HEK293T (cell line): ENCODE measurements at regions not wholly inside any gene's neighbourhood (a gene's known extent, or its start where the extent isn't known, plus 50 kb on each side); places are given as distances from the start of the nearest gene placed in this dataset.

Experiments used
- CTCF ChIA-PET: fragments of 350-600 bp; formaldehyde crosslinking; extraction: SDS; loops from one replicate; lab custom pipeline; 2021; ENCODE audit warnings: antibody characterized with exemption, inconsistent platforms; lab: Yijun Ruan, JAX
- POLR2A ChIA-PET: fragments of 350-600 bp; formaldehyde crosslinking; extraction: SDS; loops from one replicate; lab custom pipeline; 2020; ENCODE audit warnings: antibody characterized with exemption, inconsistent platforms; lab: Yijun Ruan, JAX
- DNase-seq: peaks from one replicate; pipeline ENCODE4 v3.0.0; 2012; ENCODE audit warnings: mixed read lengths; ENCODE audit errors: extremely low spot score
- ARNT ChIP-seq: fragments of 450-650 bp; IDR thresholded peaks from 2 replicates; pipeline ENCODE4 v1.6.1; 2017; ENCODE audit warnings: mild to moderate bottlenecking
- BHLHE40 ChIP-seq: fragments of 450-650 bp; IDR thresholded peaks from 2 replicates; pipeline ENCODE4 v1.6.1; 2016; ENCODE audit warnings: mild to moderate bottlenecking, moderate library complexity, borderline replicate concordance
- CTBP1 ChIP-seq: fragments of 450-650 bp; IDR thresholded peaks from 2 replicates; pipeline ENCODE4 v1.6.1; 2016; ENCODE audit warnings: borderline replicate concordance
- ELF4 ChIP-seq: fragments of 450-650 bp; IDR thresholded peaks from 2 replicates; pipeline ENCODE4 v1.6.1; 2017; ENCODE audit warnings: antibody characterized with exemption
- FOXA1 ChIP-seq: fragments of 450-650 bp; IDR thresholded peaks from 2 replicates; pipeline ENCODE4 v1.6.1; 2016; ENCODE audit warnings: mild to moderate bottlenecking
- FOXK2 ChIP-seq: fragments of 450-650 bp; IDR thresholded peaks from 2 replicates; pipeline ENCODE4 v1.6.1; 2016; ENCODE audit warnings: mild to moderate bottlenecking
- FOXM1 ChIP-seq: fragments of 450-650 bp; IDR thresholded peaks from 2 replicates; pipeline ENCODE4 v1.6.1; 2017; ENCODE audit warnings: mild to moderate bottlenecking, borderline replicate concordance
- HDGF ChIP-seq: fragments of 450-650 bp; IDR thresholded peaks from 2 replicates; pipeline ENCODE4 v1.6.1; 2017; ENCODE audit warnings: antibody characterized with exemption, borderline replicate concordance
- L3MBTL2 ChIP-seq: fragments of 450-650 bp; conservative IDR thresholded peaks from 2 replicates; pipeline ENCODE4 v1.6.1; 2016; ENCODE audit warnings: mild to moderate bottlenecking
- LEF1 ChIP-seq: fragments of 450-650 bp; IDR thresholded peaks from 2 replicates; pipeline ENCODE4 v1.6.1; 2017; ENCODE audit warnings: mild to moderate bottlenecking, borderline replicate concordance
- NFRKB ChIP-seq: fragments of 450-650 bp; IDR thresholded peaks from 2 replicates; pipeline ENCODE4 v1.6.1; 2016; ENCODE audit warnings: mild to moderate bottlenecking, moderate library complexity
- SP1 ChIP-seq: fragments of 450-650 bp; IDR thresholded peaks from 2 replicates; pipeline ENCODE4 v1.6.1; 2017
- SUZ12 ChIP-seq: fragments of 450-650 bp; IDR thresholded peaks from 2 replicates; pipeline ENCODE4 v1.6.1; 2016; ENCODE audit warnings: mild to moderate bottlenecking
- TARDBP ChIP-seq: fragments of 450-650 bp; IDR thresholded peaks from 2 replicates; pipeline ENCODE4 v1.6.1; 2016
- ZNF384 ChIP-seq: fragments of 450-650 bp; IDR thresholded peaks from 2 replicates; pipeline ENCODE4 v1.6.1; 2016
- TF ChIP-seq, protein P1 (sequence below): fragments of 450-650 bp; IDR thresholded peaks from 2 replicates; pipeline ENCODE4 v1.6.1; 2016

DNA sequence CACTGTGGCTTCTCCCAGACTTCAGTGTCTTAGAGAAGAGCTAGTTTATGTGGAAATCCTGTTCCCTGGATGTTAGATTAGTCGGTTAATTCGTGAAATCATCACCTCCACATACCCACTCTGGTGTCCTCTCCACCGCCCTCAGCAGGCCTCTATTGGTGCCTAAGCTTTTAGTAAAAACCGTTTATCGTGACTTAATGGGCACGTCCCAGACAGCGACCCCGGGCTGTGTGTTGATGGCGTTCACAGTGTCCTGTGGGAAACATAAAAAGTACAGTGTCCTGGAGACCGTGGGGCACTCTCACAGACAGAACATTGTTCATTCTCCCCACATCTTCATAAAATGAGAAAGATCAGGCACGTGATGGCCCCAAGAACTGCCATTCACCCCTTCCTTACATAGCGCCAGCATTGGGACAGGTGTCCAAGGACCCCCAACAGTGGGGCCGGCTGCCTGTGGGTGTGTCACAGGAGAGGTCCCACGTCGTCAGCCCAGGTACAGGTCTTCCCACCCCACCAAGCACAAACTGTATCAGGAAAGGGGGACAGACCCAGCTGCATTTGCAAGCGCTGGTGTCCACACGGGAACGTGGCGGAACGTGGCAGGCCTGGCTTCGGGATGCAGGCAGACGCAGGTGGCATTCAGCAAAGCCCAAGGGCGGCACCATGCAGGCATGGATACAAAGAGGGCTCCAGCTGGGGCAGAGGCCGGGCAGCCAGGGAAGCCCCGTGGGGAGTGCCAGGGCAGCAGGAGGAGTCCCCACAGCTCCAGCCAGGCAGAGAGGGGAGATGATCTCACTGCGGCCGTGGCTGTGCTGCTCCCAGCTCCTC is 237.7 kb downstream of the DLL1 start:
- TF ChIP-seq ZNF384 (no peak), CTBP1 (no peak), NFRKB (no peak), FOXA1 (no peak), BHLHE40 (no peak), FOXK2 (no peak)
- ChIA-PET POLR2A (no interaction called here), CTCF (no interaction called here)
- no peak for DNase-seq

DNA sequence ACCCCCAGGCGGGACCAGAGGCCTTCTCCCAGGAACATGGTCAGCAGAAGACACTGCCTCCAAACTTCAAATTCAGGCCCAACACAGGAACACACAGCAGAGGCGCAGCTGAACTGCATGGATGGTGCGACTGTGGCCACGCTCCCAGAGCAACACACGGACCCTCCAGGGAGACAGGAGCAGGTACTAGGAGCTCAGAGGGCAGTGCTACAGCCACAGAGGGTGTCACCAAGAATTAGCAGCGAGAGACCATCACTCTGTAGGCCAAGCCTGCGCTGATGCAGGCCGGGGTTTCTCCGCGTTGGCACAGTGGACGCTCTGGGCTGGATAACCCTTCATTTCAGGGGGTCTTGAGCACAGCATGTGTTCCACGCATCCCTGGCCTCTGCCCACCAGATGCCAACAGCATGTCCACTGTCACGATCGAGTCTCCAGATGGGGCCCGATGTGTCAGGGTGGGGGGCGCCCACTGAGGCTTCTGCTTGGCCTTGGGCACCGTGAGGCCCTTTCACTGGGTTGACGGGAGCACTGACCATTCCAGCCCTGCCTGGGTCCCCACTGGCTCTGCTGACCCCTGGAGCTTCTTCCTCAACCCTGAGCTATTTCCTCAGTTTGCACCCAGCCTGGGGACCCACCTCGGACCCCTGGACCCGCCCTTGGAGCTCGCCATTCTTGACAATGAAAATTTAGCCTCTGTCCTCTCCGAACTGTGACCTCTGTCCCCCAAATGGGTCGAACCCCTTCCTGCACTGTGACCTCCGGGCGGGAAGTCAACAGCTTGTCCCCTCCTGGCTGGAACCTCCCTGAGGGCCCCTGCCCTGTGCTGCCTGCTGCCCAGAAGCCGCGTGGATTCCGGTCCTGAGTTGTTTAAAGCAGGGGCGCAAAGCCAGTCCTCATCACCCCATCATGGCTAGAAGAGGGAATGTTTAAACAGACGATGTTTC is 239.4 kb downstream of the DLL1 start:
- no peak for TF ChIP-seq SP1
- TF ChIP-seq SUZ12, result no peak
- TF ChIP-seq L3MBTL2, result no peak
- no peak for TF ChIP-seq CTBP1
- TF ChIP-seq HDGF, result no peak
- TF ChIP-seq ELF4, result no peak
- no peak for TF ChIP-seq BHLHE40
- TF ChIP-seq FOXK2, result no peak
- TF ChIP-seq ZNF384, result no peak
- no peak for TF ChIP-seq FOXA1
- TF ChIP-seq FOXM1, result no peak
- TF ChIP-seq, protein P1, sequence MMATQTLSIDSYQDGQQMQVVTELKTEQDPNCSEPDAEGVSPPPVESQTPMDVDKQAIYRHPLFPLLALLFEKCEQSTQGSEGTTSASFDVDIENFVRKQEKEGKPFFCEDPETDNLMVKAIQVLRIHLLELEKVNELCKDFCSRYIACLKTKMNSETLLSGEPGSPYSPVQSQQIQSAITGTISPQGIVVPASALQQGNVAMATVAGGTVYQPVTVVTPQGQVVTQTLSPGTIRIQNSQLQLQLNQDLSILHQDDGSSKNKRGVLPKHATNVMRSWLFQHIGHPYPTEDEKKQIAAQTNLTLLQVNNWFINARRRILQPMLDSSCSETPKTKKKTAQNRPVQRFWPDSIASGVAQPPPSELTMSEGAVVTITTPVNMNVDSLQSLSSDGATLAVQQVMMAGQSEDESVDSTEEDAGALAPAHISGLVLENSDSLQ, result no peak
- no peak for TF ChIP-seq LEF1
- POLR2A ChIA-PET, result no interaction called here
- CTCF ChIA-PET, result no interaction called here
- no peak for DNase-seq

- no peak for DNase-seq
- ChIA-PET CTCF (no interaction called here), POLR2A (no interaction called here)
- TF ChIP-seq BHLHE40, result no peak
- TF ChIP-seq, protein P1, result no peak
- TF ChIP-seq ARNT, result no peak
- no peak for TF ChIP-seq NFRKB
- TF ChIP-seq SUZ12, result no peak
- TF ChIP-seq LEF1, result no peak
- TF ChIP-seq ELF4, result no peak
- TF ChIP-seq TARDBP, result no peak
- TF ChIP-seq FOXA1, result no peak
- TF ChIP-seq SP1, result no peak
These were observed 240.3 kb downstream of the DLL1 start for GRCh38 chr6:170050591-170051041.

GRCh38 chr6:170049641-170050561 is 241.0 kb downstream of the DLL1 start:
- POLR2A ChIA-PET, result no interaction called here
- TF ChIP-seq, protein P1, result no peak
- CTCF ChIA-PET, result no interaction called here
- no peak for DNase-seq

DNA sequence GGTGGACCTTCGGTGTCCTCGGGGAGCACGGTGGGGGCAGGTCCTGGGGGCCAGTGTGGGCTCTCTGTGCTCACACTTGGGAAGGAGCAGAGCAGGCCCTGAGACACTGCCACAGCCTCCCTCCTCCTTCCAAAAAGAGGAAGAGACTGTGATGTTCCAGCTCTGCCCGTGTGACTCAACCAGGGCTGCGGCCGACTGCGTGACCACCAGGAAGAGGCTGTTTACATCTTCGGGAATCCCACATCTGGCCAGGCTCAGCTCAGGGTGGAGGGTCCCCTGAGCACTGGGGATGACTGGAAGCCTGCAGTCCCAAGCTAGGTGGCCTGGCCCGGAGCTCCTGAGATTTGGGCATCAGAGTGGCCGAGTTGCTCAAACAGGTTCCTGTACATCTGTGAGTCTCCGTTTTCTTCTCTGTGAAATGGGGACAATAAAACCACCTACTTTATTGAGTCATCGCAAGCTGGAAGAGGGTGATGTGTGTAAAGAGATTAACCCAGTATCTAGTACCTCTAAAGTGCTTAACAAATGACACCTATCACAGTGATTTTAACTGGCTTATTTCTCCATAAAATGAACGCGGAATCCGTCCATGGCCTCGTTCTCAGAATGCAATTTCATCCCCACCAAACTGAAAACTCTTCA is 242.1 kb downstream of the DLL1 start:
- no peak for DNase-seq
- TF ChIP-seq FOXM1 (no peak), FOXK2 (no peak), ARNT (no peak), ZNF384 (no peak), L3MBTL2 (no peak), CTBP1 (no peak), BHLHE40 (no peak), HDGF (no peak), NFRKB (no peak), LEF1 (no peak), TARDBP (no peak), SP1 (no peak), SUZ12 (no peak), ELF4 (no peak), FOXA1 (no peak)
- TF ChIP-seq, protein P1, result no peak
- POLR2A ChIA-PET, result no interaction called here
- CTCF ChIA-PET, result no interaction called here
